LNCaP clone FGC (cell line): ENCODE measurements at regions not wholly inside any gene's neighbourhood (a gene's known extent, or its start where the extent isn't known, plus 50 kb on each side); places are given as distances from the start of the nearest gene placed in this dataset.

Experiments
- DNase-seq: peaks from one replicate; pipeline ENCODE4 v3.0.0-alpha.2; 2011; ENCODE audit warnings: low read depth
- H3K4me3 ChIP-seq: 2 replicates; pipeline ENCODE4 v1.5.1; 2011; ENCODE audit warnings: mild to moderate bottlenecking, low read depth, low read length, control low read depth
- CTCF ChIP-seq: IDR thresholded peaks from 2 replicates; pipeline ENCODE4 v1.5.1; 2012; ENCODE audit warnings: mild to moderate bottlenecking; ENCODE audit not compliant: control insufficient read depth, insufficient read depth; ENCODE audit errors: extremely low read depth

- no peak for TF ChIP-seq CTCF
- no peak for DNase-seq
These were observed 651.0 kb upstream of the PLXNA2 start for GRCh38 chr1:208895181-208895580.

GRCh38 chr1:208895820-208896219, 651.6 kb upstream of the PLXNA2 start:
- DNase-seq = no peak
- no peak for TF ChIP-seq CTCF

More at GRCh38 chr1:208895181-208895580, 651.0 kb upstream of the PLXNA2 start:
- H3K4me3 ChIP-seq = no peak overlapping the region

GRCh38 chr1:208896768-208897167, 652.6 kb upstream of the PLXNA2 start:
- no peak overlapping the region for H3K4me3 ChIP-seq
- no peak for DNase-seq
- no peak for TF ChIP-seq CTCF

More at GRCh38 chr1:208895820-208896219, 651.6 kb upstream of the PLXNA2 start:
- H3K4me3 ChIP-seq = no peak overlapping the region

- H3K4me3 ChIP-seq = no peak overlapping the region
- TF ChIP-seq CTCF = no peak
- DNase-seq = no peak
These were observed 655.3 kb upstream of the PLXNA2 start for GRCh38 chr1:208899438-208899837.

- TF ChIP-seq CTCF = no peak
- no peak overlapping the region for H3K4me3 ChIP-seq
- DNase-seq = no peak
These were observed 659.2 kb upstream of the PLXNA2 start for GRCh38 chr1:208903251-208903905.

GRCh38 chr1:208907790-208908189, 663.6 kb upstream of the PLXNA2 start:
- H3K4me3 ChIP-seq = no peak overlapping the region
- TF ChIP-seq CTCF = no peak
- no peak for DNase-seq
